H9 (cell line): ENCODE measurements at regions not wholly inside any gene's neighbourhood (a gene's known extent, or its start where the extent isn't known, plus 50 kb on each side); places are given as distances from the start of the nearest gene placed in this dataset.
"Not testable (repeated sequence)": the region's sequence is repeated elsewhere in the genome, so short reads cannot be mapped to it uniquely, and the experiment has no call there.

ENCODE experiments used
- DNase-seq: peaks from one replicate; pipeline ENCODE4 v3.0.0-alpha.2; 2017
- H2AFZ ChIP-seq: one replicate; pipeline ENCODE4 v1.6.1; 2013; ENCODE audit warnings: mild to moderate bottlenecking, low read length, control low read depth, moderate library complexity
- H2AK5ac ChIP-seq: 2 replicates; pipeline ENCODE4 v1.6.1; 2013; ENCODE audit warnings: low read length, control low read depth, mixed read lengths; ENCODE audit not compliant: insufficient read length
- H2BK120ac ChIP-seq: one replicate; pipeline ENCODE4 v1.6.1; 2013; ENCODE audit warnings: low read depth, mild to moderate bottlenecking, low read length, control low read depth, inconsistent platforms; ENCODE audit not compliant: poor library complexity, severe bottlenecking
- H2BK12ac ChIP-seq: 2 replicates; pipeline ENCODE4 v1.6.1; 2013; ENCODE audit warnings: low read length, control low read depth, mixed read lengths, low read depth; ENCODE audit not compliant: insufficient read length
- H2BK15ac ChIP-seq: 2 replicates; pipeline ENCODE4 v1.6.1; 2013; ENCODE audit warnings: low read depth, low read length, control low read depth
- H2BK20ac ChIP-seq: one replicate; pipeline ENCODE4 v1.6.1; 2013; ENCODE audit warnings: low read depth, mild to moderate bottlenecking, low read length, control low read depth, inconsistent platforms; ENCODE audit not compliant: poor library complexity, severe bottlenecking
- H2BK5ac ChIP-seq: 2 replicates; pipeline ENCODE4 v1.6.1; 2013; ENCODE audit warnings: low read length, control low read depth, mixed read lengths; ENCODE audit not compliant: insufficient read length
- H3K14ac ChIP-seq: 2 replicates; pipeline ENCODE4 v1.6.1; 2013; ENCODE audit warnings: low read length, control low read depth; ENCODE audit not compliant: insufficient read depth
- H3K18ac ChIP-seq: 2 replicates; pipeline ENCODE4 v1.6.1; 2013; ENCODE audit warnings: low read depth, mild to moderate bottlenecking, mixed read lengths, low read length, control low read depth; ENCODE audit not compliant: insufficient read length
- H3K23ac ChIP-seq: 2 replicates; pipeline ENCODE4 v1.6.1; 2013; ENCODE audit warnings: low read length, control low read depth, mixed read lengths, low read depth; ENCODE audit not compliant: insufficient read length
- H3K23me2 ChIP-seq: 2 replicates; pipeline ENCODE4 v1.6.1; 2013; ENCODE audit warnings: low read depth, mild to moderate bottlenecking, mixed read lengths, low read length, control low read depth; ENCODE audit not compliant: insufficient read length, poor library complexity, severe bottlenecking
- H3K27ac ChIP-seq: 2 replicates; pipeline ENCODE4 v1.5.1; 2013; ENCODE audit warnings: low read length, control low read depth, mixed read lengths, low read depth; ENCODE audit not compliant: insufficient read length
- H3K27me3 ChIP-seq: 2 replicates; pipeline ENCODE4 v1.6.1; 2013; ENCODE audit warnings: low read length, control low read depth, inconsistent platforms; ENCODE audit not compliant: insufficient read depth
- H3K4ac ChIP-seq: 2 replicates; pipeline ENCODE4 v1.6.1; 2013; ENCODE audit warnings: low read depth, mild to moderate bottlenecking, control low read depth, inconsistent platforms, low read length, moderate library complexity
- H3K4me1 ChIP-seq: 2 replicates; pipeline ENCODE4 v1.6.1; 2013; ENCODE audit warnings: low read length, control low read depth, inconsistent platforms; ENCODE audit not compliant: insufficient read depth
- H3K4me2 ChIP-seq: 2 replicates; pipeline ENCODE4 v1.6.1; 2013; ENCODE audit warnings: low read length, control low read depth, mixed read lengths; ENCODE audit not compliant: insufficient read length, insufficient read depth
- H3K56ac ChIP-seq: 2 replicates; pipeline ENCODE4 v1.6.1; 2013; ENCODE audit warnings: low read depth, mild to moderate bottlenecking, mixed read lengths, low read length, control low read depth; ENCODE audit not compliant: insufficient read length
- H3K79me1 ChIP-seq: 2 replicates; pipeline ENCODE4 v1.6.1; 2013; ENCODE audit warnings: low read depth, mild to moderate bottlenecking, moderate library complexity, low read length, control low read depth, inconsistent platforms; ENCODE audit not compliant: insufficient read depth, poor library complexity, severe bottlenecking
- H3K79me2 ChIP-seq: 2 replicates; pipeline ENCODE4 v1.6.1; 2013; ENCODE audit warnings: low read length, control low read depth, inconsistent platforms; ENCODE audit not compliant: insufficient read depth
- H3K9ac ChIP-seq: 2 replicates; pipeline ENCODE4 v1.6.1; 2013; ENCODE audit warnings: low read length, control low read depth, mixed read lengths; ENCODE audit not compliant: insufficient read length; ENCODE audit errors: extremely low read depth
- H3K9me3 ChIP-seq: one replicate; pipeline ENCODE4 v1.6.1; 2013; ENCODE audit warnings: low read depth, low read length, inconsistent platforms; ENCODE audit not compliant: control insufficient read depth
- H3T11ph ChIP-seq: one replicate; pipeline ENCODE4 v1.6.1; 2013; ENCODE audit warnings: mild to moderate bottlenecking, low read length, control low read depth, inconsistent platforms
- H4K20me1 ChIP-seq: one replicate; pipeline ENCODE4 v1.6.1; 2013; ENCODE audit not compliant: control insufficient read depth, insufficient read length, insufficient read depth
- H4K5ac ChIP-seq: 2 replicates; pipeline ENCODE4 v1.6.1; 2013; ENCODE audit warnings: low read depth, mild to moderate bottlenecking, mixed read lengths, low read length, control low read depth; ENCODE audit not compliant: insufficient read length
- H4K8ac ChIP-seq: replicated peaks from 2 replicates; pipeline ENCODE4 v1.6.1; 2013; ENCODE audit warnings: low read length, control low read depth, mixed read lengths, low read depth; ENCODE audit not compliant: insufficient read length
- H4K91ac ChIP-seq: 2 replicates; pipeline ENCODE4 v1.6.1; 2013; ENCODE audit warnings: low read depth, mild to moderate bottlenecking, moderate library complexity, mixed read lengths, low read length, control low read depth; ENCODE audit not compliant: insufficient read length
- H3K27ac Mint-ChIP-seq, 3 experiments: 2 replicates in 2 of 3; 3 replicates in 1 of 3; pipeline ENCODE4 v1.8.0; 2020 to 2021; ENCODE audit warnings: mixed read lengths in 3 of 3, mild to moderate bottlenecking in 1 of 3, moderate library complexity in 1 of 3
- H3K27me3 Mint-ChIP-seq: 2 replicates; pipeline ENCODE4 v1.8.0; 2021; ENCODE audit warnings: low read depth, mild to moderate bottlenecking, moderate library complexity, mixed read lengths
- H3K36me3 Mint-ChIP-seq, 3 experiments: 2 replicates in 2 of 3; 3 replicates in 1 of 3; pipeline ENCODE4 v1.8.0; 2020 to 2021; ENCODE audit warnings: low read depth in 3 of 3, mixed read lengths in 3 of 3; ENCODE audit not compliant: insufficient read depth in 1 of 3
- H3K4me1 Mint-ChIP-seq, 2 experiments: 2 replicates each; pipeline ENCODE4 v1.8.0; 2020; ENCODE audit warnings: mixed read lengths in 2 of 2
- H3K4me3 Mint-ChIP-seq, 2 experiments: 2 replicates in 1 of 2; 3 replicates in 1 of 2; pipeline ENCODE4 v1.8.0; 2020 to 2021; ENCODE audit warnings: mild to moderate bottlenecking in 2 of 2, mixed read lengths in 2 of 2, moderate library complexity in 1 of 2
- H3K9me3 Mint-ChIP-seq, 2 experiments: 2 replicates in 1 of 2; 3 replicates in 1 of 2; pipeline ENCODE4 v1.8.0; 2020; ENCODE audit warnings: mild to moderate bottlenecking in 2 of 2, mixed read lengths in 2 of 2, moderate library complexity in 1 of 2
- WGBS: extraction: QIAGEN DNeasy Blood & Tissue Kit; methylation state at CpG from one replicate; pipeline ENCODE4 v1.1.7; 2013; ENCODE audit warnings: missing lambda C conversion rate, low lambda C conversion rate, mixed read lengths; ENCODE audit not compliant: insufficient read length; ENCODE audit errors: extremely low coverage; 5-methylcytosine and 5-hydroxymethylcytosine counted together

DNA sequence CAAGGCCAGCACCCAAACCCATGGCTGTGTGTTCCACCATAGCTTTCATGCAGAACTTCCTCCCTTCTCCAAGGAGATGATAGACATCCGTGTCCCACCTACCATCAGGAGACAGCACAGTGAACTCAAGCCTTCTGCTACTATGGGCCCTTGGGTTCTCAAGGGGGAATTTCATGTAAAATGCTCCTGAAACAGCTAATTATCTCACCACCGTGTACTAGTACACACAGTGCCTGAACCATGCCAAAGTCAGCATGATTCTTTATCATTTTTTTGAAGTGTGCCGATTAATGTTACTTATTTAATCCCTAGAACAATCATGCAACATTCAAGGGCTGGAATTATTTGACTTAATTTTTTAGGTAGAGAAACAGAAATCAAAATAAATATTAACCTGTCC, 53.9 kb upstream of the FCGR1A start:
- not testable (repeated sequence) for H3K56ac ChIP-seq, H3K27me3 ChIP-seq, H2BK12ac ChIP-seq, H3T11ph ChIP-seq, H2BK20ac ChIP-seq, H3K18ac ChIP-seq, H2BK5ac ChIP-seq, H2AK5ac ChIP-seq, H3K14ac ChIP-seq, H3K4me1 Mint-ChIP-seq, H3K4me3 Mint-ChIP-seq, H3K27ac Mint-ChIP-seq, H4K8ac ChIP-seq, H3K9me3 ChIP-seq, H3K79me1 ChIP-seq, H2BK120ac ChIP-seq, H3K23ac ChIP-seq, H3K23me2 ChIP-seq, H3K36me3 Mint-ChIP-seq, H3K4me1 ChIP-seq, H3K9ac ChIP-seq, DNase-seq, H3K4ac ChIP-seq, H3K79me2 ChIP-seq, H3K27ac ChIP-seq, H2AFZ ChIP-seq, H2BK15ac ChIP-seq, H4K20me1 ChIP-seq, H4K5ac ChIP-seq, H3K9me3 Mint-ChIP-seq, H3K4me2 ChIP-seq, H3K27me3 Mint-ChIP-seq, H4K91ac ChIP-seq
- WGBS = no CpG with 5 or more reads among the region's 3 CpGs
